ENCODE measurements at regions not wholly inside any gene's neighbourhood (a gene's known extent, or its start where the extent isn't known, plus 50 kb on each side); places are given as distances from the start of the nearest gene placed in this dataset.

GRCh38 chr4:8698341-8699062 is 105.9 kb downstream of the CPZ start:
- Histone ChIP-seq H2BK12ac (ENCODE audit: low read length) (no peak overlapping the region), H3K27ac (replicated peaks; ENCODE audit: low read length) (no peak overlapping the region), H4K91ac (ENCODE audit: low read depth, low read length, poor library complexity) (no peak overlapping the region), H3K14ac (ENCODE audit: low read length) (peak overlapping the region; percentile 97), H4K8ac (ENCODE audit: low read depth, low read length) (no peak overlapping the region), H2AK5ac (ENCODE audit: low read depth, low read length) (peak overlapping the region; percentile 65), H2BK15ac (ENCODE audit: low read length) (peak overlapping the region; percentile 23), H2AFZ (ENCODE audit: low read length) (no peak overlapping the region), H3K9me3 (replicated peaks in 1 of 2; ENCODE audit: control insufficient read depth in 2 of 2, insufficient read depth in 1 of 2, low read depth in 1 of 2, low read length in 2 of 2) (peaks cover 0 to 3% of the 10 kb centered on the region in 2 donors), H2BK5ac (ENCODE audit: low read length) (peak overlapping the region; percentile 17), H3K36me3 (replicated peaks in 1 of 2; ENCODE audit: control insufficient read depth in 2 of 2, insufficient read depth in 2 of 2, low read length in 2 of 2) (no peaks in the 10 kb centered on the region), H3K18ac (ENCODE audit: low read length) (peak overlapping the region; percentile 78), H3K4me1 (ENCODE audit: control insufficient read depth in 2 of 2, insufficient read depth in 1 of 2, low read depth in 1 of 2, low read length in 2 of 2) (peaks cover 0 to 2% of the 10 kb centered on the region in 2 donors), H3K23ac (ENCODE audit: low read depth, low read length, poor library complexity) (no peak overlapping the region), H3K4ac (ENCODE audit: low read length) (no peak overlapping the region), H3K27me3 (ENCODE audit: control insufficient read depth in 3 of 3, insufficient read depth in 3 of 3, low read depth in 1 of 3, low read length in 3 of 3) (peaks cover 0 to 52% (median 3%) of the 10 kb centered on the region in 3 experiments), H2BK120ac (ENCODE audit: low read depth, low read length) (no peak overlapping the region), H3K4me2 (ENCODE audit: insufficient read depth, low read length, poor library complexity, severe bottlenecking) (no peak overlapping the region), H3K79me1 (ENCODE audit: low read depth, low read length) (no peaks in the 10 kb centered on the region), H3K9ac (ENCODE audit: low read depth, low read length, poor library complexity) (no peak overlapping the region), H3K4me3 (ENCODE audit: low read length in 2 of 2) (peak overlapping the region in 1 of 2 donors; percentile 29)
- DNase-seq (ENCODE audit: low spot score) = no peak
- no CpG with 5 or more reads among the region's 20 CpGs for WGBS, 2 donors (ENCODE audit: extremely low coverage in 2 of 2, insufficient read length in 2 of 2, insufficient replicate concordance in 1 of 2)

GRCh38 chr4:8697826-8698225 is 105.3 kb downstream of the CPZ start:
- Histone ChIP-seq H2BK120ac (ENCODE audit: low read depth, low read length) (no peak overlapping the region), H2AFZ (ENCODE audit: low read length) (no peak overlapping the region), H3K18ac (ENCODE audit: low read length) (peak overlapping the region; percentile 46), H3K23ac (ENCODE audit: low read depth, low read length, poor library complexity) (peak overlapping the region; percentile 86), H3K79me1 (ENCODE audit: low read depth, low read length) (no peaks in the 10 kb centered on the region), H3K4me1 (ENCODE audit: control insufficient read depth in 2 of 2, insufficient read depth in 1 of 2, low read depth in 1 of 2, low read length in 2 of 2) (peaks cover 0 to 2% of the 10 kb centered on the region in 2 donors), H3K4me3 (ENCODE audit: low read length in 2 of 2) (no peak overlapping the region), H3K9ac (ENCODE audit: low read depth, low read length, poor library complexity) (no peak overlapping the region), H3K4me2 (ENCODE audit: insufficient read depth, low read length, poor library complexity, severe bottlenecking) (no peak overlapping the region), H2BK12ac (ENCODE audit: low read length) (no peak overlapping the region), H3K4ac (ENCODE audit: low read length) (no peak overlapping the region), H2AK5ac (ENCODE audit: low read depth, low read length) (peak overlapping the region; percentile 65), H4K8ac (ENCODE audit: low read depth, low read length) (no peak overlapping the region), H3K9me3 (replicated peaks in 1 of 2; ENCODE audit: control insufficient read depth in 2 of 2, insufficient read depth in 1 of 2, low read depth in 1 of 2, low read length in 2 of 2) (peaks cover 0 to 3% of the 10 kb centered on the region in 2 donors), H3K14ac (ENCODE audit: low read length) (no peak overlapping the region), H2BK15ac (ENCODE audit: low read length) (no peak overlapping the region), H3K27ac (replicated peaks; ENCODE audit: low read length) (no peak overlapping the region), H2BK5ac (ENCODE audit: low read length) (peak overlapping the region; percentile 17), H3K36me3 (replicated peaks in 1 of 2; ENCODE audit: control insufficient read depth in 2 of 2, insufficient read depth in 2 of 2, low read length in 2 of 2) (no peaks in the 10 kb centered on the region), H4K91ac (ENCODE audit: low read depth, low read length, poor library complexity) (no peak overlapping the region), H3K27me3 (ENCODE audit: control insufficient read depth in 3 of 3, insufficient read depth in 3 of 3, low read depth in 1 of 3, low read length in 3 of 3) (peaks cover 0 to 45% (median 3%) of the 10 kb centered on the region in 3 experiments)
- WGBS, 2 donors (ENCODE audit: extremely low coverage in 2 of 2, insufficient read length in 2 of 2, insufficient replicate concordance in 1 of 2) = no CpG with 5 or more reads among the region's 7 CpGs
- no peak for DNase-seq (ENCODE audit: low spot score)

GRCh38 chr4:8696369-8697127 is 104.0 kb downstream of the CPZ start:
- H2BK120ac ChIP-seq (ENCODE audit: low read depth, low read length) = no peak overlapping the region
- DNase-seq (ENCODE audit: low spot score) = no peak
- H2BK5ac ChIP-seq (ENCODE audit: low read length) = no peak overlapping the region
- no peak overlapping the region for H2BK12ac ChIP-seq (ENCODE audit: low read length)
- H3K18ac ChIP-seq (ENCODE audit: low read length) = peak overlapping the region; percentile 36
- H3K14ac ChIP-seq (ENCODE audit: low read length) = peak overlapping the region; percentile 75
- H3K27ac ChIP-seq (replicated peaks; ENCODE audit: low read length) = no peak overlapping the region
- peaks cover 0 to 3% of the 10 kb centered on the region in 2 donors for H3K9me3 ChIP-seq (replicated peaks in 1 of 2; ENCODE audit: control insufficient read depth in 2 of 2, insufficient read depth in 1 of 2, low read depth in 1 of 2, low read length in 2 of 2)
- H3K4me2 ChIP-seq (ENCODE audit: insufficient read depth, low read length, poor library complexity, severe bottlenecking) = no peak overlapping the region
- peak overlapping the region; percentile 73 for H2AK5ac ChIP-seq (ENCODE audit: low read depth, low read length)
- H4K91ac ChIP-seq (ENCODE audit: low read depth, low read length, poor library complexity) = no peak overlapping the region
- no peaks in the 10 kb centered on the region for H3K79me1 ChIP-seq (ENCODE audit: low read depth, low read length)
- H4K8ac ChIP-seq (ENCODE audit: low read depth, low read length) = no peak overlapping the region
- peaks cover 0 to 33% (median 3%) of the 10 kb centered on the region in 3 experiments for H3K27me3 ChIP-seq (ENCODE audit: control insufficient read depth in 3 of 3, insufficient read depth in 3 of 3, low read depth in 1 of 3, low read length in 3 of 3)
- no peak overlapping the region for H3K9ac ChIP-seq (ENCODE audit: low read depth, low read length, poor library complexity)
- H3K23ac ChIP-seq (ENCODE audit: low read depth, low read length, poor library complexity) = peak overlapping the region; percentile 10
- H3K4me1 ChIP-seq (ENCODE audit: control insufficient read depth in 2 of 2, insufficient read depth in 1 of 2, low read depth in 1 of 2, low read length in 2 of 2) = no peaks in the 10 kb centered on the region
- no peaks in the 10 kb centered on the region for H3K36me3 ChIP-seq (replicated peaks in 1 of 2; ENCODE audit: control insufficient read depth in 2 of 2, insufficient read depth in 2 of 2, low read length in 2 of 2)
- no peak overlapping the region for H2AFZ ChIP-seq (ENCODE audit: low read length)
- WGBS, 2 donors (ENCODE audit: extremely low coverage in 2 of 2, insufficient read length in 2 of 2, insufficient replicate concordance in 1 of 2) = no CpG with 5 or more reads among the region's 10 CpGs
- no peak overlapping the region for H3K4ac ChIP-seq (ENCODE audit: low read length)
- no peak overlapping the region for H3K4me3 ChIP-seq (ENCODE audit: low read length in 2 of 2)
- no peak overlapping the region for H2BK15ac ChIP-seq (ENCODE audit: low read length)

Measured in neuronal stem cell (in vitro differentiated cells).